Natural killer cell (primary cell): ENCODE measurements at regions not wholly inside any gene's neighbourhood (a gene's known extent, or its start where the extent isn't known, plus 50 kb on each side); places are given as distances from the start of the nearest gene placed in this dataset.

Source experiments
- ATAC-seq, 3 donors: fragments of 150-1000 bp in 2 of 3; fragments of 200-7000 bp in 1 of 3; cut with Tn5 transposase; 1 replicate in 1 of 3; 2 replicates in 2 of 3; pipeline ENCODE4 v1.10.0; 2021; ENCODE audit warnings: mild to moderate bottlenecking in 2 of 3, moderate library complexity in 2 of 3
- DNase-seq, 2 donors: peaks; one replicate each; pipeline versions ENCODE4 v3.0.0 to v3.0.0-alpha.2; 2013 to 2021; ENCODE audit warnings: mixed read lengths in 1 of 2
- H3K27ac ChIP-seq: one replicate; pipeline ENCODE4 v1.5.1; 2013; ENCODE audit warnings: mild to moderate bottlenecking, low read length
- H3K27me3 ChIP-seq: one replicate; pipeline ENCODE4 v1.6.1; 2013; ENCODE audit warnings: low read length; ENCODE audit not compliant: control insufficient read depth, insufficient read depth
- H3K36me3 ChIP-seq: one replicate; pipeline ENCODE4 v1.6.1; 2013; ENCODE audit warnings: low read length; ENCODE audit not compliant: control insufficient read depth, insufficient read depth
- H3K4me1 ChIP-seq: one replicate; pipeline ENCODE4 v1.6.1; 2013; ENCODE audit warnings: low read length; ENCODE audit not compliant: control insufficient read depth, insufficient read depth
- H3K4me3 ChIP-seq: one replicate; pipeline ENCODE4 v1.5.1; 2013; ENCODE audit warnings: low read length
- H3K9me3 ChIP-seq: one replicate; pipeline ENCODE4 v1.6.1; 2013; ENCODE audit warnings: low read length; ENCODE audit not compliant: control insufficient read depth, insufficient read depth
- H3K27ac Mint-ChIP-seq, 2 donors: one replicate each; pipeline ENCODE4 v1.8.0; 2022; ENCODE audit warnings: mild to moderate bottlenecking in 2 of 2, mixed read lengths in 2 of 2, moderate library complexity in 1 of 2
- H3K27me3 Mint-ChIP-seq, 2 donors: one replicate each; pipeline ENCODE4 v1.8.0; 2022; ENCODE audit warnings: low read depth in 2 of 2, mixed read lengths in 2 of 2
- H3K36me3 Mint-ChIP-seq: one replicate; pipeline ENCODE4 v1.8.0; 2022; ENCODE audit warnings: mixed read lengths
- H3K4me1 Mint-ChIP-seq, 2 donors: one replicate each; pipeline ENCODE4 v1.8.0; 2022; ENCODE audit warnings: mixed read lengths in 2 of 2
- H3K4me3 Mint-ChIP-seq: one replicate; pipeline ENCODE4 v1.8.0; 2022; ENCODE audit warnings: mild to moderate bottlenecking, moderate library complexity, mixed read lengths
- H3K9me3 Mint-ChIP-seq, 2 donors: one replicate each; pipeline ENCODE4 v1.8.0; 2022; ENCODE audit warnings: mixed read lengths in 2 of 2
- CTCF ChIP-seq: fragments of 200-600 bp; IDR thresholded peaks from one replicate; pipeline ENCODE4 v1.8.0; 2022; ENCODE audit warnings: antibody characterized with exemption
- WGBS: methylation state at CpG from one replicate; pipeline ENCODE4 v1.1.7; 2013; ENCODE audit warnings: missing lambda C conversion rate; ENCODE audit not compliant: insufficient coverage; 5-methylcytosine and 5-hydroxymethylcytosine counted together
- intact Hi-C: fragments of 100-400 bp; cut with micrococcal nuclease; formaldehyde crosslinking; loops from one replicate; pipeline ENCODE4 v1.14.2; 2022

- H3K9me3 ChIP-seq, result no peaks in the 10 kb centered on the region
- no peaks in the 10 kb centered on the region for H3K4me1 ChIP-seq
- Mint-ChIP-seq H3K9me3 (peaks cover 0 to 3% of the 10 kb centered on the region in 2 donors), H3K27ac (no peak overlapping the region), H3K27me3 (peaks cover 5 to 21% of the 10 kb centered on the region in 2 donors), H3K36me3 (no peaks in the 10 kb centered on the region), H3K4me1 (peaks cover 4 to 9% of the 10 kb centered on the region in 2 donors), H3K4me3 (no peak overlapping the region)
- no peak for DNase-seq
- no peak overlapping the region for H3K4me3 ChIP-seq
- TF ChIP-seq CTCF, result no peak
- intact Hi-C loops, result no loop called here
- WGBS, result 67% methylated on average over 1 of the region's 2 CpGs
- no peak for ATAC-seq
- no peak overlapping the region for H3K27ac ChIP-seq
- no peaks in the 10 kb centered on the region for H3K36me3 ChIP-seq
- no peaks in the 10 kb centered on the region for H3K27me3 ChIP-seq
Observed at GRCh38 chr11:19391652-19392051, 150.9 kb upstream of the E2F8 start.

DNA sequence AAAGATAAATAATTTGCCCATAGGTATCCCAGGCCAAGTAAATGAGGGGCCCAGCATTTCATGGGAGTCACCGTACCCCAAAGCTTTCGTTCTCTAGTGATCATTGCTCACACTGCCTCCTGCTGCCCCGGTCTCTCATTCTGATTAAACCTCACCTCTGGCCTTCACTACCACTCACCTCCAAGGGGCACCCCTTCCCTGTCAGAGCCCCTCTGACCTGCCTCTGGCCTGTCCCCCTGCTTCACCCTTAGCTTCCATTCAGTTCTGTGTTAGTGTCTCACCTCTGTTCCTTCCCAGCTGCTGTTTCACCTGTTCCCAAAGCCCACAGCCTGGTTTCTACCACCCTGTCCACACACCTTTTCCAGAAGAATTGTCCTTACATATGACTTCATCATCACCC is 150.3 kb upstream of the E2F8 start:
- H3K4me1 Mint-ChIP-seq, result peaks cover 4 to 9% of the 10 kb centered on the region in 2 donors
- 63% methylated on average over 3 of the region's 3 CpGs for WGBS
- ATAC-seq (no peak), DNase-seq (no peak)
- Histone ChIP-seq H3K27ac (no peak overlapping the region), H3K4me1 (no peaks in the 10 kb centered on the region), H3K4me3 (no peak overlapping the region), H3K27me3 (no peaks in the 10 kb centered on the region), H3K9me3 (no peaks in the 10 kb centered on the region), H3K36me3 (no peaks in the 10 kb centered on the region)
- no peaks in the 10 kb centered on the region for H3K36me3 Mint-ChIP-seq
- peaks cover 9 to 24% of the 10 kb centered on the region in 2 donors for H3K27me3 Mint-ChIP-seq
- H3K27ac Mint-ChIP-seq, result no peak overlapping the region
- no peak overlapping the region for H3K4me3 Mint-ChIP-seq
- intact Hi-C loops, result no loop called here
- H3K9me3 Mint-ChIP-seq, result peaks cover 0 to 3% of the 10 kb centered on the region in 2 donors
- no peak for TF ChIP-seq CTCF

DNA sequence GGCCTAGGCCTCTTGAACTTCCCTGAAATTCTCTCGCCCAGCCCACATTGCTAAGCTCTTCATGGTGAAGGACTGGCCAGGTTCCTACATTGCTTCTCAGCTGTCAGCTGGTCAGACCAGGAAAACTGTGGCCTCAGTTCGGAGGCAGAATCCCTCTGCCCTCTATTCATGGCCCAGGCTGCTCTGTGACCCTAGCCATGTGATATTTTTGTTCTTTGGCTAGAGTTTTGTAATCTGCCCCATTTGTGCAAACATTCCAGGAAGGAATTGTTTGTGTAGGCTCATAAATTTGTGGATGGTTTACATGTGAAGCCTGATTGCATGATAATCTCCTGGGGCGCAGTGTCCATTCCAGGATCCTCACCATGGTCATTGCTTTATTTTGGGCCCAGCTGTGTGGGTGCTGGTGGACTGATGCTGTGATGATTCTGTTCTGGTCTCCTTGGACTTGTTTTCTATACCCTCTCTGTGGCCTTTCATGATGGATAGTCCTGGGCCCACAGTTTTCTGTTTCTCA is 149.1 kb upstream of the E2F8 start:
- Histone ChIP-seq H3K36me3 (no peaks in the 10 kb centered on the region), H3K27ac (no peak overlapping the region), H3K4me1 (no peaks in the 10 kb centered on the region), H3K27me3 (no peaks in the 10 kb centered on the region), H3K9me3 (no peaks in the 10 kb centered on the region), H3K4me3 (no peak overlapping the region)
- Mint-ChIP-seq H3K27me3 (peaks cover 9 to 19% of the 10 kb centered on the region in 2 donors), H3K27ac (no peak overlapping the region), H3K9me3 (peaks cover 0 to 3% of the 10 kb centered on the region in 2 donors), H3K4me3 (no peak overlapping the region), H3K36me3 (no peaks in the 10 kb centered on the region), H3K4me1 (peaks cover 4 to 8% of the 10 kb centered on the region in 2 donors)
- DNase-seq, result no peak
- ATAC-seq, result no peak
- no peak for TF ChIP-seq CTCF
- WGBS, result 80% methylated on average over 3 of the region's 3 CpGs
- intact Hi-C loops, result no loop called here

DNA sequence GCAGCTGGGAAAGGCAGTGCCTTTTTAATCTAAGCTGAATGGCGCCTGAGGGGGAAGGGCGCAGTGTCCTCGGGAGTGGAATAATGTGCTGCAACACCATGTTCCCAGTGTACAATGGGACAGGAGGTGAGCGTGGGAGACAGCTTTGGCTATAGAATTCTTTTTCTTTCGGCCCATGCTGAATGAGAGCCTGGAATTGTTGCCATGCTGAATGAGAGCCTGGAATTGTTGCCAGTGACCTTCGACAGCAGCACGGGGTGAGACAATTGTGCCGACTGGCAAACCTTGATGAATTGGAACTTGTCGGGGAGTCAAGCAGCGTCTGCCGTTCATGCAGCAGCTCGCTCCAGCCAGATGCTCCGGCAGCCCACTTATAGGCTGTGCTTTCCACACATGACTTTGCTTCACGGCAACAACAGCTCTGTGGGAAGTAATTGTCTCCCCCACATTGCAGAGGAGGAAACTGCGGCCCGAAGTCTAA is 141.4 kb upstream of the E2F8 start:
- no peaks in the 10 kb centered on the region for H3K4me1 ChIP-seq
- intact Hi-C loops, result no loop called here
- DNase-seq (no peak), ATAC-seq (no peak)
- 87% methylated on average over 14 of the region's 16 CpGs for WGBS
- Mint-ChIP-seq H3K27me3 (peaks cover 21 to 37% of the 10 kb centered on the region in 2 donors), H3K4me1 (no peaks in the 10 kb centered on the region), H3K9me3 (no peaks in the 10 kb centered on the region), H3K27ac (no peak overlapping the region), H3K4me3 (no peak overlapping the region), H3K36me3 (no peaks in the 10 kb centered on the region)
- no peaks in the 10 kb centered on the region for H3K36me3 ChIP-seq
- no peak overlapping the region for H3K27ac ChIP-seq
- no peak for TF ChIP-seq CTCF
- H3K27me3 ChIP-seq, result peaks cover 6% of the 10 kb centered on the region
- H3K4me3 ChIP-seq, result no peak overlapping the region
- H3K9me3 ChIP-seq, result no peaks in the 10 kb centered on the region
